ENCODE measurements at regions not wholly inside any gene's neighbourhood (a gene's known extent, or its start where the extent isn't known, plus 50 kb on each side); places are given as distances from the start of the nearest gene placed in this dataset.
"Not testable (repeated sequence)": the region's sequence is repeated elsewhere in the genome, so short reads cannot be mapped to it uniquely, and the experiment has no call there.

- not testable (repeated sequence) for TF ChIP-seq EZH2 (IDR thresholded peaks at IDR 0.05; ENCODE audit: insufficient read depth, poor library complexity, severe bottlenecking); EZH2phosphoT487 (IDR thresholded peaks at IDR 0.05; ENCODE audit: insufficient read depth, low read depth)
Measured at GRCh38 chr22:10768875-10769274, 4759.1 kb upstream of the OR11H1 start.

All from GM23248 (cell line).